Nephron (organoid): ENCODE measurements at regions not wholly inside any gene's neighbourhood (a gene's known extent, or its start where the extent isn't known, plus 50 kb on each side); places are given as distances from the start of the nearest gene placed in this dataset.
A peak's percentile ranks its signal among the peaks of the same experiment; 100 is the strongest.

Source experiments
- H3K27ac Mint-ChIP-seq, 3 experiments: 2 replicates each; pipeline ENCODE4 v1.8.0; 2020; ENCODE audit warnings: mixed read lengths in 3 of 3, mild to moderate bottlenecking in 2 of 3, moderate library complexity in 1 of 3
- H3K27me3 Mint-ChIP-seq: 2 replicates; pipeline ENCODE4 v1.8.0; 2021; ENCODE audit warnings: low read depth, mild to moderate bottlenecking, moderate library complexity, mixed read lengths
- H3K36me3 Mint-ChIP-seq: 2 replicates; pipeline ENCODE4 v1.8.0; 2020; ENCODE audit warnings: low read depth, mixed read lengths
- H3K4me1 Mint-ChIP-seq: 2 replicates; pipeline ENCODE4 v1.8.0; 2020; ENCODE audit warnings: mixed read lengths
- H3K4me3 Mint-ChIP-seq, 3 experiments: 2 replicates each; pipeline ENCODE4 v1.8.0; 2020; ENCODE audit warnings: mild to moderate bottlenecking in 3 of 3, mixed read lengths in 3 of 3, moderate library complexity in 2 of 3
- H3K9me3 Mint-ChIP-seq: 2 replicates; pipeline ENCODE4 v1.8.0; 2020; ENCODE audit warnings: mixed read lengths
- TF ChIP-seq, protein P1 (sequence below), 3 experiments: fragments of 200-600 bp; sonication (generic); IDR thresholded peaks; one replicate each; pipeline ENCODE4 v1.5.0; 2021; ENCODE audit warnings: antibody characterized with exemption in 3 of 3; ENCODE audit not compliant: unreplicated experiment in 3 of 3

DNA sequence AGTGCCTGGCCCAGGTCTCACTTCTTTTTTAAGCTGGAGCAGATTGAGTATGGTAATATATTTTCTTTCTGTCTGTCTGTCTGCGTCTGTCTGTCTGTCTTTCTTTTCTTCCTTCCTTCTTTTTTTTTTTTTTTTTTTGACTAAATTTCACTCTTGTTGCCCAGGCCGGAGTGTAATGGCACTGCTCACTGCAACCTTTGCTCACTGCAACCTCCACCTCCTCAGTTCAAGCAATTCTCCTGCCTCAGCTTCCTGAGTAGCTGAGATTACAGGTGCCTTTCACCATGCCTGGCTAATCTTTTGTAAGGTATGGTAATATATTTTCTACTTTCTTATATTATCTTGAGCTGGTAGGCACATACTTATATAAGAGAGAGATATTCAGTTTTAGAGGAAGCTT, 196.3 kb upstream of the MARCKS start:
- TF ChIP-seq, protein P1, sequence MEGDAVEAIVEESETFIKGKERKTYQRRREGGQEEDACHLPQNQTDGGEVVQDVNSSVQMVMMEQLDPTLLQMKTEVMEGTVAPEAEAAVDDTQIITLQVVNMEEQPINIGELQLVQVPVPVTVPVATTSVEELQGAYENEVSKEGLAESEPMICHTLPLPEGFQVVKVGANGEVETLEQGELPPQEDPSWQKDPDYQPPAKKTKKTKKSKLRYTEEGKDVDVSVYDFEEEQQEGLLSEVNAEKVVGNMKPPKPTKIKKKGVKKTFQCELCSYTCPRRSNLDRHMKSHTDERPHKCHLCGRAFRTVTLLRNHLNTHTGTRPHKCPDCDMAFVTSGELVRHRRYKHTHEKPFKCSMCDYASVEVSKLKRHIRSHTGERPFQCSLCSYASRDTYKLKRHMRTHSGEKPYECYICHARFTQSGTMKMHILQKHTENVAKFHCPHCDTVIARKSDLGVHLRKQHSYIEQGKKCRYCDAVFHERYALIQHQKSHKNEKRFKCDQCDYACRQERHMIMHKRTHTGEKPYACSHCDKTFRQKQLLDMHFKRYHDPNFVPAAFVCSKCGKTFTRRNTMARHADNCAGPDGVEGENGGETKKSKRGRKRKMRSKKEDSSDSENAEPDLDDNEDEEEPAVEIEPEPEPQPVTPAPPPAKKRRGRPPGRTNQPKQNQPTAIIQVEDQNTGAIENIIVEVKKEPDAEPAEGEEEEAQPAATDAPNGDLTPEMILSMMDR (IDR thresholded peaks at IDR 0.05; ENCODE audit: unreplicated experiment in 3 of 3): no peak
- Mint-ChIP-seq H3K27me3 (no peaks in the 10 kb centered on the region), H3K4me3 (no peak overlapping the region), H3K9me3 (no peaks in the 10 kb centered on the region), H3K27ac (no peak overlapping the region), H3K36me3 (no peaks in the 10 kb centered on the region), H3K4me1 (peaks cover 24% of the 10 kb centered on the region)

DNA sequence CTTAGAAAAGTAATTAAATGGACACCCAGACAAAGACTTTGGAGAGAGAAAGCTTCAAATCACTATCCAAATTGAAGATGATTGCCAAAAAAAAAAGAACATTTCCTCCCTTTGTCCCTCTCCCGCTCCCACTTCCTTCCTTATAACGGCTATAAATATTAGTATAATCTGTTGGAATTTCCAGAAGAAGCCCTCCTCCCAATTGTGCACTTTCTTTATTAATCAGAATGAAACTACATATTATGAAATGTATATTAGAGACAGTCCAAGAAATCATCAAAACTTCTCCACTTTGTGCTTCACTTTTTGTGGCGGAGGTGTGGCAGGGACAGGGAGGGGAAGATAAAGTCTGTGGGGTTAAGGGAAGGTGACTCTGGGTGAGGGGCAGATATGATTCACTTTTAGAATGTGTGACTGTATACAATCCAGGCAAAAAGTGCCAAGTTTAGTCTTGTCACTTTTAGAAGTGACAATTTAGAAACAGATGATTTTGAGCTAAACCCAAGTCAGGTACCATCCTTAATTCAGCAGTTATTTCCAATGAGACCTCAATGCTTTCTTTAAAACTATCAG, 195.0 kb upstream of the MARCKS start:
- Mint-ChIP-seq H3K4me3 (peak overlapping the region in 1 of 3 experiments; percentile 16), H3K27me3 (no peaks in the 10 kb centered on the region), H3K9me3 (no peaks in the 10 kb centered on the region), H3K36me3 (no peaks in the 10 kb centered on the region), H3K4me1 (peaks cover 24% of the 10 kb centered on the region), H3K27ac (peak overlapping the region; percentile 61 to 92 (median 63))
- TF ChIP-seq, protein P1 (IDR thresholded peaks at IDR 0.05; ENCODE audit: unreplicated experiment in 3 of 3): no peak

DNA sequence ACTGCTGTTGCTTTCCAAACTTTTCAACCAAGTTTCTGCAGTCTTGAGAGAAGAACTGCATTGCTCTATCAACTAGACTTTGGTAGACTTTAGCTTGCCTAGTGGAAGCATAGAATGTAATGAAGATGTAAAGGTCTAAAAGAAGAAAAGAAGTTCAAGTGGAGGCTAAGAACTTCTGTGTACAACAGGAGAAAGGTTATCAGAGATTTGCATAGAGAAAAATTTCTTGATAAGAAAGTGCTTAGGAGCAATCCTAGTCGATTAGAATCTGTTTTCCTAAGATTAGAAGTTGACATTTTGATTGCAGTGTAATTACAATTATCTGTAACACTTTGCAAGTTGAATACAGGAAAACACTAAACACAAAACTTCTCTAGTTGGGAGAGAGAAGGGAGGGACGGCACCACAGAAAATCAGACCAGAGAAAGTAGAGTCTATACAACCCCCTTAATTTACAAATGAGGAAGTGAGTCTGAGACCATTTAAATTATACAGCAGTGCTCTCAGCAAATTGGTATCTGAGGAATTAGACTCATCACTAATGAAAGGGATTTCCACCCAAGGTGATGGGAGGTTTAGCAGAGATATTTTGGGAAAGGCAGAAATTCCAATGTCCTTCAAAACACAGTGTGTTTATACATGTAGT, 194.3 kb upstream of the MARCKS start:
- Mint-ChIP-seq H3K9me3 (no peaks in the 10 kb centered on the region), H3K27me3 (no peaks in the 10 kb centered on the region), H3K4me1 (peaks cover 24% of the 10 kb centered on the region), H3K4me3 (no peak overlapping the region), H3K27ac (peak overlapping the region in 2 of 3 experiments; percentile 63 to 92), H3K36me3 (no peaks in the 10 kb centered on the region)
- TF ChIP-seq, protein P1 (IDR thresholded peaks at IDR 0.05; ENCODE audit: unreplicated experiment in 3 of 3): no peak

DNA sequence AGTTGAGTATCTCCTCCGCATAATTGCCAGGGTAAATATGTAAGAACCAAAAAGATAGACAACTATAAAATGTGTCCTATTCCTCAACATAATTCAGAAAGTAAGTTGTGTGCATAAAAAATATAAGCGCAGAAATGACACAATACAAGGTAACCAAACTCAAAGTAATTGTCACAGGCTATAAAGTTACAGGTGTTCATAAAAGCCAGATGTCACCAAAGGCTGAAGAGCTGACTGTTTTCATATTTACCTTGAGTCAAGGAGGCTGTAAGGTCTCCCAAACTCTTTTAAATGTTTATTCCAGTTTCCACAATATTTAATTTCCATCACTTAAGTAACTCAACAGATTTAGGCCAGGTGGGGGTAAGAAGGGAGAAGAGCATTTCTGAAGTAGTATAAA, 192.2 kb upstream of the MARCKS start:
- Mint-ChIP-seq H3K4me3 (peak overlapping the region in 1 of 3 experiments; percentile 12), H3K27ac (peak overlapping the region; percentile 76 to 92 (median 88)), H3K36me3 (no peaks in the 10 kb centered on the region), H3K27me3 (no peaks in the 10 kb centered on the region), H3K4me1 (peaks cover 34% of the 10 kb centered on the region), H3K9me3 (no peaks in the 10 kb centered on the region)
- TF ChIP-seq, protein P1 (IDR thresholded peaks at IDR 0.05; ENCODE audit: unreplicated experiment in 3 of 3): no peak

DNA sequence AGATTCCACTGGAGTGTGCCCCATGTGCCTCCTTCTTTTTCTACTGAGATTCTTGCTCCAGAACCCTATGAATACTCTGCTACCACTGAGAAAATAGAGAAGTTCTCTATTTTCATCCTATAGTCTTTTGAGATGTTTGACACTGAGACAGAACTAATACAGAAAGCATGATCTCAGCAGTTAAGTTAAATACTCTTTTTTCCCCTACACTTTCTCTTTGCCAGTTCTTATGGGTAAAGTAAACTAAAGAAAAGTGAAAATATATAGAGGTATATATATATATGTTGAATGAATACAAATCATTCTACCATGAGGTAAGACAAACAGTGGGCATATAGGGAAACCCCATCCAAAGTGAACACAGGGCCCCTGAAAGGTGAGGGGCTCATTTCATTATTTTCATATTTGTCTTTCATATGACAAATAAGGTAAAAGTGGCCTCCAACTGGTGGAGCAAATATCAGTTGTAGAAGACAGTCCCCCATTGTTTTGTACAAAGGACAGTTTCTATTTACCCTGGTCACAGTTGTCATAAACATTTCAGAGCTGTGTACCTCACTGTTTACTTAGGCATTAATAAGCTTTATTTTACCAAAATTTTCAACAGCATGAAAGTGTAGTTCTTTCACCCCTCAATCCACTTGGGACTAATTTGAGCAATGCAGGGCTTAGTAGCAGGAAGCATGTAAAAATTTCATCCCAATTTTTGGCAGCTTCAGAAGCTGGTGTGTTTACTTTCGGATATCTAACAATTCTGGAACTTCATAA, 188.3 kb upstream of the MARCKS start:
- TF ChIP-seq, protein P1 (IDR thresholded peaks at IDR 0.05; ENCODE audit: unreplicated experiment in 3 of 3): no peak
- no peaks in the 10 kb centered on the region for H3K27me3 Mint-ChIP-seq
- H3K9me3 Mint-ChIP-seq: no peaks in the 10 kb centered on the region
- peak overlapping the region; percentile 78 to 92 (median 80) for H3K27ac Mint-ChIP-seq
- no peaks in the 10 kb centered on the region for H3K36me3 Mint-ChIP-seq
- H3K4me3 Mint-ChIP-seq: no peak overlapping the region
- H3K4me1 Mint-ChIP-seq: peaks cover 51% of the 10 kb centered on the region
